Spleen (tissue), 7 donors: ENCODE measurements at regions not wholly inside any gene's neighbourhood (a gene's known extent, or its start where the extent isn't known, plus 50 kb on each side); places are given as distances from the start of the nearest gene placed in this dataset.

ENCODE experiments used
- POLR2A ChIP-seq, 3 donors: fragments of 450-650 bp; IDR thresholded peaks; one replicate each; pipeline ENCODE4 v1.5.1; 2017; ENCODE audit warnings: antibody characterized with exemption in 3 of 3, mild to moderate bottlenecking in 1 of 3
- POLR2AphosphoS5 ChIP-seq, 3 donors: sonication (generic); formaldehyde crosslinking; IDR thresholded peaks; one replicate each; pipeline ENCODE4 v1.5.1; 2017; ENCODE audit warnings: antibody characterized with exemption in 3 of 3
- TF ChIP-seq, protein P1 (sequence below), 11 experiments: fragments of 200-600 bp in 7 of 11; fragments of 450-650 bp in 4 of 11; sonication (generic) in 4 of 11; IDR thresholded peaks in 8 of 11; conservative IDR thresholded peaks in 3 of 11; 1 replicate in 7 of 11; 2 replicates in 4 of 11; pipeline versions ENCODE4 v1.4.0 to v1.8.0; 2016 to 2021; ENCODE audit warnings: antibody characterized with exemption in 11 of 11, inconsistent platforms in 4 of 11, mild to moderate bottlenecking in 1 of 11
- donor health status: DM: no; HTN: no; CAD: no; lungs with moderate emphysema.
- donor health status: DM: no; HTN: no; CAD: no.
- donor health status: DM: no; HTN: no; CAD: no.

DNA sequence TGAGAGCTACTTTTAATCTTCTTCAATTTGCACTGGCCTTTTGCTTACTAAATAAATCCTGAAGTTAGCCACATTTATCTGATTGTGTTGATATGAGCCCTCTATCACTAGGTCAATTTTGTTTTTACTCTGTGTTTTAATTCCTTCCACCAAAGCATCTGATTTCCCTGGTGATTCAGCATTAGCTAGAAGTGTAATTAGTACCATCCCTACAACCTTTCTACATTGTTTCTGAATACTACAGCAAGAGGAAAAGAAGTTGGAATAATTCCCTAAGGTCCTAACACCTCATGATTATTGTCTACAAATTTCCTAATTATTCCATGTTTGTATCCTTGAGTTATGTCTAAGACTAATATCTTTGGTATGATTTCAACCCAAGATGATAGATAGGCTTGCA is 1093.6 kb downstream of the SUCLG1 start:
- TF ChIP-seq, protein P1, sequence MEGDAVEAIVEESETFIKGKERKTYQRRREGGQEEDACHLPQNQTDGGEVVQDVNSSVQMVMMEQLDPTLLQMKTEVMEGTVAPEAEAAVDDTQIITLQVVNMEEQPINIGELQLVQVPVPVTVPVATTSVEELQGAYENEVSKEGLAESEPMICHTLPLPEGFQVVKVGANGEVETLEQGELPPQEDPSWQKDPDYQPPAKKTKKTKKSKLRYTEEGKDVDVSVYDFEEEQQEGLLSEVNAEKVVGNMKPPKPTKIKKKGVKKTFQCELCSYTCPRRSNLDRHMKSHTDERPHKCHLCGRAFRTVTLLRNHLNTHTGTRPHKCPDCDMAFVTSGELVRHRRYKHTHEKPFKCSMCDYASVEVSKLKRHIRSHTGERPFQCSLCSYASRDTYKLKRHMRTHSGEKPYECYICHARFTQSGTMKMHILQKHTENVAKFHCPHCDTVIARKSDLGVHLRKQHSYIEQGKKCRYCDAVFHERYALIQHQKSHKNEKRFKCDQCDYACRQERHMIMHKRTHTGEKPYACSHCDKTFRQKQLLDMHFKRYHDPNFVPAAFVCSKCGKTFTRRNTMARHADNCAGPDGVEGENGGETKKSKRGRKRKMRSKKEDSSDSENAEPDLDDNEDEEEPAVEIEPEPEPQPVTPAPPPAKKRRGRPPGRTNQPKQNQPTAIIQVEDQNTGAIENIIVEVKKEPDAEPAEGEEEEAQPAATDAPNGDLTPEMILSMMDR (IDR thresholded peaks at IDR 0.05 in 8 of 11, conservative IDR thresholded peaks at IDR 0.05 in 3 of 11): no peak
- no peak for TF ChIP-seq POLR2A (IDR thresholded peaks at IDR 0.05)
- TF ChIP-seq POLR2AphosphoS5 (IDR thresholded peaks at IDR 0.05): no peak
